GM18868 (cell line): ENCODE measurements at regions not wholly inside any gene's neighbourhood (a gene's known extent, or its start where the extent isn't known, plus 50 kb on each side); places are given as distances from the start of the nearest gene placed in this dataset.

Experiments used
- ATAC-seq: cut with Tn5 transposase; IDR thresholded peaks from one replicate; pipeline ENCODE4 v1.9.1; 2021; ENCODE audit warnings: mild to moderate bottlenecking, moderate library complexity; ENCODE audit not compliant: unreplicated experiment

- ATAC-seq = no peak
These were observed 1934.2 kb upstream of the SEL1L start for GRCh38 chr14:83467811-83468210.

GRCh38 chr14:83470466-83470865 lies 1936.8 kb upstream of the SEL1L start:
- no peak for ATAC-seq

GRCh38 chr14:83470959-83471695 lies 1937.5 kb upstream of the SEL1L start:
- no peak for ATAC-seq

GRCh38 chr14:83473416-83474235 lies 1940.0 kb upstream of the SEL1L start:
- ATAC-seq = no peak

GRCh38 chr14:83478741-83479140 lies 1945.1 kb upstream of the SEL1L start:
- ATAC-seq = no peak

GRCh38 chr14:83483063-83483462 lies 1949.4 kb upstream of the SEL1L start:
- no peak for ATAC-seq

- ATAC-seq = no peak
These were observed 1951.9 kb upstream of the SEL1L start for GRCh38 chr14:83485591-83485990.

GRCh38 chr14:83491091-83491490 lies 1957.4 kb upstream of the SEL1L start:
- no peak for ATAC-seq

GRCh38 chr14:83520837-83521236 lies 1987.2 kb upstream of the SEL1L start:
- no peak for ATAC-seq

- ATAC-seq = no peak
These were observed 1995.9 kb upstream of the SEL1L start for GRCh38 chr14:83529531-83529930.

GRCh38 chr14:83533734-83534133 lies 1996.2 kb upstream of the FLRT2 start:
- no peak for ATAC-seq

- no peak for ATAC-seq
These were observed 1994.9 kb upstream of the FLRT2 start for GRCh38 chr14:83534995-83535394.

GRCh38 chr14:83535444-83535843 lies 1994.5 kb upstream of the FLRT2 start:
- ATAC-seq = no peak

- no peak for ATAC-seq
These were observed 1988.8 kb upstream of the FLRT2 start for GRCh38 chr14:83541147-83541546.

- ATAC-seq = no peak
These were observed 1981.7 kb upstream of the FLRT2 start for GRCh38 chr14:83548061-83548839.

GRCh38 chr14:83556065-83556464 lies 1973.9 kb upstream of the FLRT2 start:
- no peak for ATAC-seq

- ATAC-seq = no peak
These were observed 1973.0 kb upstream of the FLRT2 start for GRCh38 chr14:83556746-83557453.

- no peak for ATAC-seq
These were observed 1971.0 kb upstream of the FLRT2 start for GRCh38 chr14:83558946-83559345.

- no peak for ATAC-seq
These were observed 1970.2 kb upstream of the FLRT2 start for GRCh38 chr14:83559721-83560120.

- ATAC-seq = no peak
These were observed 1968.7 kb upstream of the FLRT2 start for GRCh38 chr14:83561261-83561660.

GRCh38 chr14:83566567-83566966 lies 1963.4 kb upstream of the FLRT2 start:
- no peak for ATAC-seq
